H1 (cell line): ENCODE measurements at regions not wholly inside any gene's neighbourhood (a gene's known extent, or its start where the extent isn't known, plus 50 kb on each side); places are given as distances from the start of the nearest gene placed in this dataset.

ENCODE experiments used
- ASH2L ChIP-seq: fragments of 200-600, 300-600 bp; sonication (generic); IDR thresholded peaks from one replicate; pipeline ENCODE4 v1.7.1; 2017; ENCODE audit warnings: low read length
- BCL11A ChIP-seq, 2 experiments: IDR thresholded peaks; one replicate each; pipeline ENCODE4 v1.6.1; 2011; ENCODE audit warnings: low read depth in 2 of 2, low read length in 2 of 2, mild to moderate bottlenecking in 2 of 2
- CBX8 ChIP-seq: fragments of 300-800, 300-1000 bp; sonication (generic); IDR thresholded peaks from 2 replicates; pipeline ENCODE4 v1.7.1; 2016; ENCODE audit warnings: low read depth, low read length, borderline replicate concordance
- CREB1 ChIP-seq: IDR thresholded peaks from 2 replicates; pipeline ENCODE4 v1.6.1; 2012; ENCODE audit warnings: inconsistent platforms
- CTBP2 ChIP-seq: IDR thresholded peaks from 2 replicates; pipeline ENCODE4 v1.7.0; 2011; ENCODE audit warnings: borderline replicate concordance, mild to moderate bottlenecking, moderate library complexity, mixed read lengths, low read length; ENCODE audit not compliant: insufficient read depth, insufficient read length
- CTCF ChIP-seq, 3 experiments: IDR thresholded peaks; 1 replicate in 2 of 3; 2 replicates in 1 of 3; pipeline versions ENCODE4 v1.5.1 to v1.6.1; 2011; ENCODE audit warnings: low read length in 3 of 3, mild to moderate bottlenecking in 3 of 3, inconsistent platforms in 2 of 3, low read depth in 1 of 3, moderate library complexity in 1 of 3; ENCODE audit not compliant: insufficient read depth in 1 of 3; ENCODE audit errors: control extremely low read depth in 1 of 3
- EP300 ChIP-seq, 2 experiments: IDR thresholded peaks; 1 replicate in 1 of 2; 2 replicates in 1 of 2; pipeline ENCODE4 v1.6.1; 2011 to 2012; ENCODE audit warnings: low read depth in 2 of 2, low read length in 2 of 2, mild to moderate bottlenecking in 2 of 2, borderline replicate concordance in 1 of 2, inconsistent platforms in 1 of 2, moderate library complexity in 1 of 2
- GTF2F1 ChIP-seq: IDR thresholded peaks from 2 replicates; pipeline ENCODE4 v1.6.1; 2012; ENCODE audit warnings: low read depth, low read length, improper control_type of control experiment, borderline replicate concordance
- JUN ChIP-seq: IDR thresholded peaks from 2 replicates; pipeline ENCODE4 v1.6.1; 2011; ENCODE audit warnings: low read depth, mild to moderate bottlenecking, improper control_type of control experiment, low read length
- KDM4A ChIP-seq: IDR thresholded peaks from one replicate; pipeline ENCODE4 v1.7.1; 2012; ENCODE audit warnings: low read depth, mild to moderate bottlenecking, moderate library complexity, low read length, inconsistent platforms; ENCODE audit not compliant: severe bottlenecking
- MAX ChIP-seq: IDR thresholded peaks from 2 replicates; pipeline ENCODE4 v1.6.1; 2012; ENCODE audit warnings: inconsistent platforms
- NANOG ChIP-seq: IDR thresholded peaks from 2 replicates; pipeline ENCODE4 v1.6.1; 2011; ENCODE audit warnings: low read length, low read depth, mild to moderate bottlenecking, inconsistent platforms; ENCODE audit not compliant: insufficient read depth, poor library complexity, severe bottlenecking
- PHF8 ChIP-seq: fragments of 200-600 bp; sonication (generic); conservative IDR thresholded peaks from 2 replicates; pipeline ENCODE4 v1.7.1; 2012; ENCODE audit warnings: low read depth, mild to moderate bottlenecking, inconsistent platforms, low read length, moderate library complexity
- POLR2A ChIP-seq, 2 experiments: IDR thresholded peaks; 1 replicate in 1 of 2; 2 replicates in 1 of 2; pipeline ENCODE4 v1.6.1; 2011; ENCODE audit warnings: low read depth in 2 of 2, low read length in 2 of 2, mild to moderate bottlenecking in 2 of 2; ENCODE audit errors: control extremely low read depth in 1 of 2
- POLR2AphosphoS5 ChIP-seq: IDR thresholded peaks from 2 replicates; pipeline ENCODE4 v1.6.1; 2011; ENCODE audit warnings: low read depth, low read length
- POU5F1 ChIP-seq: IDR thresholded peaks from 2 replicates; pipeline ENCODE4 v1.6.1; 2011; ENCODE audit warnings: low read depth, mild to moderate bottlenecking, low read length, moderate library complexity
- RAD21 ChIP-seq, 2 experiments: IDR thresholded peaks in 1 of 2; conservative IDR thresholded peaks in 1 of 2; 2 replicates each; pipeline ENCODE4 v1.6.1; 2011; ENCODE audit warnings: low read depth in 2 of 2, low read length in 2 of 2, improper control_type of control experiment in 1 of 2, inconsistent platforms in 1 of 2, mild to moderate bottlenecking in 1 of 2, moderate library complexity in 1 of 2
- SIRT6 ChIP-seq: IDR thresholded peaks from one replicate; pipeline ENCODE4 v1.7.1; 2012; ENCODE audit warnings: low read length, inconsistent platforms
- TBP ChIP-seq: IDR thresholded peaks from 2 replicates; pipeline ENCODE4 v1.6.1; 2011; ENCODE audit warnings: low read depth, low read length, improper control_type of control experiment
- TEAD4 ChIP-seq: IDR thresholded peaks from 2 replicates; pipeline ENCODE4 v1.6.1; 2012; ENCODE audit warnings: low read depth, low read length, inconsistent platforms, mixed read lengths
- USF2 ChIP-seq: IDR thresholded peaks from 2 replicates; pipeline ENCODE4 v1.6.1; 2011; ENCODE audit warnings: low read length, improper control_type of control experiment

- TF ChIP-seq KDM4A, result no peak
- 0 out of 2 replicates have a peak, but pooled peaks have one; percentile 25 for TF ChIP-seq POLR2AphosphoS5
- no peak for TF ChIP-seq PHF8
- TF ChIP-seq RAD21 (IDR thresholded peaks at IDR 0.05 in 1 of 2, conservative IDR thresholded peaks at IDR 0.05 in 1 of 2; ENCODE audit: low read depth in 2 of 2, low read length in 2 of 2), result peak; percentile 30 to 45
- TF ChIP-seq SIRT6, result no peak
- peak in 1 of 2 experiments; percentile 59; a peak in 2 of 3 replicates for TF ChIP-seq POLR2A (IDR thresholded peaks at IDR 0.05; ENCODE audit: control extremely low read depth in 1 of 2, low read depth in 2 of 2, low read length in 2 of 2)
- TF ChIP-seq TBP, result 0 out of 2 replicates have a peak, but pooled peaks have one; percentile 39
- TF ChIP-seq NANOG, result peak; percentile 68
- TF ChIP-seq ASH2L, result peak; percentile 69
- peak in 1 of 2 experiments; percentile 88; a peak in 1 of 3 replicates for TF ChIP-seq EP300 (IDR thresholded peaks at IDR 0.05; ENCODE audit: borderline replicate concordance in 1 of 2, low read depth in 2 of 2, low read length in 2 of 2)
- peak; percentile 67 for TF ChIP-seq MAX
- TF ChIP-seq CTCF (IDR thresholded peaks at IDR 0.05; ENCODE audit: control extremely low read depth in 1 of 3, insufficient read depth in 1 of 3, low read depth in 1 of 3, low read length in 3 of 3), result peak in 2 of 3 experiments; percentile 11 to 13; a peak in 2 of 4 replicates
- no peak for TF ChIP-seq CREB1
- TF ChIP-seq USF2, result peak; percentile 40; the same call in 1 of the 2 replicates
- peak in 1 of 2 experiments; percentile 69 for TF ChIP-seq BCL11A (IDR thresholded peaks at IDR 0.05; ENCODE audit: low read depth in 2 of 2, low read length in 2 of 2)
- no peak for TF ChIP-seq JUN
- TF ChIP-seq POU5F1, result no peak
- no peak for TF ChIP-seq CBX8
- no peak for TF ChIP-seq GTF2F1
- TF ChIP-seq CTBP2, result no peak
- peak; percentile 90 for TF ChIP-seq TEAD4
Measured at GRCh38 chr10:3887885-3888476, 103.0 kb upstream of the KLF6 start (continued).
